AG09309 (cell line): ENCODE measurements at regions not wholly inside any gene's neighbourhood (a gene's known extent, or its start where the extent isn't known, plus 50 kb on each side); places are given as distances from the start of the nearest gene placed in this dataset.
"Not testable (repeated sequence)": the region's sequence is repeated elsewhere in the genome, so short reads cannot be mapped to it uniquely, and the experiment has no call there.

Source experiments
- DNase-seq: peaks from one replicate; pipeline ENCODE4 v3.0.0-alpha.2; 2010; ENCODE audit warnings: low read depth
- H3K4me3 ChIP-seq: 2 replicates; pipeline ENCODE4 v1.5.1; 2011; ENCODE audit warnings: mild to moderate bottlenecking, low read depth, low read length, moderate library complexity; ENCODE audit not compliant: control insufficient read depth
- CTCF ChIP-seq: IDR thresholded peaks from 2 replicates; pipeline ENCODE4 v1.5.1; 2011; ENCODE audit warnings: mild to moderate bottlenecking, low read depth, low read length, inconsistent platforms; ENCODE audit not compliant: insufficient read depth, control insufficient read depth; ENCODE audit errors: missing control alignments

- TF ChIP-seq CTCF: no peak
- H3K4me3 ChIP-seq: no peak overlapping the region
- DNase-seq: no peak
These were observed 167.9 kb upstream of the PFKP start for GRCh38 chr10:2899246-2899951.

- no peak for TF ChIP-seq CTCF
- H3K4me3 ChIP-seq: no peak overlapping the region
These were observed 168.9 kb upstream of the PFKP start for GRCh38 chr10:2898509-2898860.

GRCh38 chr10:2897619-2898508 is 169.5 kb upstream of the PFKP start:
- DNase-seq: peak; percentile 5
- TF ChIP-seq CTCF: no peak
- H3K4me3 ChIP-seq: no peak overlapping the region

More at GRCh38 chr10:2898509-2898860, 168.9 kb upstream of the PFKP start:
- DNase-seq: no peak

- DNase-seq, H3K4me3 ChIP-seq: not testable (repeated sequence)
These were observed 171.0 kb upstream of the PFKP start for GRCh38 chr10:2896334-2896733.

- DNase-seq: no peak
- H3K4me3 ChIP-seq: no peak overlapping the region
- no peak for TF ChIP-seq CTCF
These were observed 171.7 kb upstream of the PFKP start for GRCh38 chr10:2895594-2896196.

- H3K4me3 ChIP-seq: no peak overlapping the region
- DNase-seq: no peak
- TF ChIP-seq CTCF: no peak
These were observed 173.4 kb upstream of the PFKP start for GRCh38 chr10:2893991-2894390.
